OCI-LY1 (cell line): ENCODE measurements at regions not wholly inside any gene's neighbourhood (a gene's known extent, or its start where the extent isn't known, plus 50 kb on each side); places are given as distances from the start of the nearest gene placed in this dataset.

Experiments
- EZH2 ChIP-seq: fragments of 200-600 bp; sonication (generic), shearing (Covaris generic); IDR thresholded peaks from 2 replicates; pipeline ENCODE4 v1.8.0; 2017; ENCODE audit warnings: borderline replicate concordance, mixed run types, mild to moderate bottlenecking, antibody characterized with exemption, low read length, moderate library complexity, mixed read lengths
- TF ChIP-seq, protein P1 (sequence below): fragments of 200-600 bp; sonication (generic), shearing (Covaris generic); IDR thresholded peaks from 2 replicates; pipeline ENCODE4 v1.5.1; 2017; ENCODE audit warnings: mild to moderate bottlenecking, antibody characterized with exemption, low read length, moderate library complexity, mixed read lengths

DNA sequence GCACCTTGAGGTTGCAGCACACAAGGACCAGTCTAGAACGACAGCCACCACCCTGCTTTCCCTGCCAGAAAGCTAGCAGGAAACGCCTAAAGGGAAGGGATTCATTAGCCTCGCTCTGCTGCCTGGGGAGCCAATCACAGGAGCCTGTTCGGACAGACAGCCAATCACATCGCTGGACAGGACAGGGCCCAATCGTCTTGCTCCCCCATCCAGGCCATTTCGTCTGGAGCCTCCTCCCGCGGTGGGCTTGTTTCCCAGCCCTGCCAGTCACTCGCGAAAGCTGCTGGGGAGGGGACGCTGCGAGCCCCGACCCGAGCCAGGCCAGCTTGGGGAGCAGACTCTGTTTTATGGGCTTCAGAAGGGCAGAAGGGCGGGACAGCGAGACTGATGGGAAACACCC lies 79.8 kb upstream of the NCAM1 start:
- TF ChIP-seq, protein P1, sequence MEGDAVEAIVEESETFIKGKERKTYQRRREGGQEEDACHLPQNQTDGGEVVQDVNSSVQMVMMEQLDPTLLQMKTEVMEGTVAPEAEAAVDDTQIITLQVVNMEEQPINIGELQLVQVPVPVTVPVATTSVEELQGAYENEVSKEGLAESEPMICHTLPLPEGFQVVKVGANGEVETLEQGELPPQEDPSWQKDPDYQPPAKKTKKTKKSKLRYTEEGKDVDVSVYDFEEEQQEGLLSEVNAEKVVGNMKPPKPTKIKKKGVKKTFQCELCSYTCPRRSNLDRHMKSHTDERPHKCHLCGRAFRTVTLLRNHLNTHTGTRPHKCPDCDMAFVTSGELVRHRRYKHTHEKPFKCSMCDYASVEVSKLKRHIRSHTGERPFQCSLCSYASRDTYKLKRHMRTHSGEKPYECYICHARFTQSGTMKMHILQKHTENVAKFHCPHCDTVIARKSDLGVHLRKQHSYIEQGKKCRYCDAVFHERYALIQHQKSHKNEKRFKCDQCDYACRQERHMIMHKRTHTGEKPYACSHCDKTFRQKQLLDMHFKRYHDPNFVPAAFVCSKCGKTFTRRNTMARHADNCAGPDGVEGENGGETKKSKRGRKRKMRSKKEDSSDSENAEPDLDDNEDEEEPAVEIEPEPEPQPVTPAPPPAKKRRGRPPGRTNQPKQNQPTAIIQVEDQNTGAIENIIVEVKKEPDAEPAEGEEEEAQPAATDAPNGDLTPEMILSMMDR = no peak
- no peak for TF ChIP-seq EZH2
